ENCODE measurements at regions not wholly inside any gene's neighbourhood (a gene's known extent, or its start where the extent isn't known, plus 50 kb on each side); places are given as distances from the start of the nearest gene placed in this dataset.

DNA sequence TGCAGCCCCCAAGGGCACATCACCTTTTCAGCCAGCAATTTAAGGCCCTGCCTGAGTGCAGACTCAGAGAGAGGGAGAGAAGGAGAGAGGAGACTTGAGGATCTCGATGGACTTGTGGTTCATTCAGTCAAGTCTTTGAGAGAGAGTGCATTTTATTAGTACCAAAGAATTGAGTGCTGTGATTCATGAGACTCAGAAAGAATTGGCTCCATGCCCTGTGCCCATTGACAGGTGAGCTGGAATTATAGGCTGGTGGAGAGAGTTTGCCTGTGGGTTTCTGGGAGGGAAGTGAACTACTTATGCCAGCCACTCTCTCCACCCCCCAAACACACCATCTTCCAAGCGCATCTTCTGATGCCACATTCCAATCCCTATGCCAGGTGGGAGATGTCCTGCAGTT lies 236.8 kb downstream of the MN1 start:
- Histone ChIP-seq H3K14ac (ENCODE audit: insufficient read depth, low read length) (no peak overlapping the region), H2AK5ac (ENCODE audit: insufficient read length, low read length) (no peak overlapping the region), H4K91ac (ENCODE audit: insufficient read length, low read depth, low read length) (no peak overlapping the region), H4K5ac (ENCODE audit: insufficient read length, low read depth, low read length) (no peak overlapping the region), H2BK20ac (ENCODE audit: low read depth, low read length, poor library complexity, severe bottlenecking) (no peak overlapping the region), H3K4ac (ENCODE audit: low read depth, low read length) (no peak overlapping the region), H4K20me1 (ENCODE audit: control insufficient read depth, insufficient read depth, insufficient read length) (no peaks in the 10 kb centered on the region), H2BK15ac (ENCODE audit: low read depth, low read length) (no peak overlapping the region), H3K27ac (ENCODE audit: insufficient read length, low read depth, low read length) (no peak overlapping the region), H3K23me2 (ENCODE audit: insufficient read length, low read depth, low read length, poor library complexity, severe bottlenecking) (no peaks in the 10 kb centered on the region), H3K23ac (ENCODE audit: insufficient read length, low read depth, low read length) (no peak overlapping the region), H3K4me1 (ENCODE audit: insufficient read depth, low read length) (no peaks in the 10 kb centered on the region), H2BK5ac (ENCODE audit: insufficient read length, low read length) (no peak overlapping the region), H4K8ac (replicated peaks; ENCODE audit: insufficient read length, low read depth, low read length) (no peak overlapping the region), H3T11ph (ENCODE audit: low read length) (no peak overlapping the region), H3K79me1 (ENCODE audit: insufficient read depth, low read depth, low read length, poor library complexity, severe bottlenecking) (no peaks in the 10 kb centered on the region), H3K18ac (ENCODE audit: insufficient read length, low read depth, low read length) (no peak overlapping the region), H3K9me3 (ENCODE audit: control insufficient read depth, low read depth, low read length) (no peaks in the 10 kb centered on the region), H3K56ac (ENCODE audit: insufficient read length, low read depth, low read length) (no peak overlapping the region), H3K27me3 (ENCODE audit: insufficient read depth, low read length) (no peaks in the 10 kb centered on the region), H2AFZ (ENCODE audit: low read length) (no peak overlapping the region), H2BK12ac (ENCODE audit: insufficient read length, low read depth, low read length) (no peak overlapping the region), H2BK120ac (ENCODE audit: low read depth, low read length, poor library complexity, severe bottlenecking) (no peak overlapping the region), H3K79me2 (ENCODE audit: insufficient read depth, low read length) (no peaks in the 10 kb centered on the region), H3K9ac (ENCODE audit: extremely low read depth, insufficient read length, low read length) (no peak overlapping the region), H3K4me2 (ENCODE audit: insufficient read depth, insufficient read length, low read length) (no peak overlapping the region)
- DNase-seq = no peak
- H3K27me3 Mint-ChIP-seq (ENCODE audit: low read depth) = peaks cover 57% of the 10 kb centered on the region
- H3K9me3 Mint-ChIP-seq = peaks cover 0 to 3% of the 10 kb centered on the region in 2 experiments; a peak in 2 of 5 replicates
- TF ChIP-seq, protein P1, sequence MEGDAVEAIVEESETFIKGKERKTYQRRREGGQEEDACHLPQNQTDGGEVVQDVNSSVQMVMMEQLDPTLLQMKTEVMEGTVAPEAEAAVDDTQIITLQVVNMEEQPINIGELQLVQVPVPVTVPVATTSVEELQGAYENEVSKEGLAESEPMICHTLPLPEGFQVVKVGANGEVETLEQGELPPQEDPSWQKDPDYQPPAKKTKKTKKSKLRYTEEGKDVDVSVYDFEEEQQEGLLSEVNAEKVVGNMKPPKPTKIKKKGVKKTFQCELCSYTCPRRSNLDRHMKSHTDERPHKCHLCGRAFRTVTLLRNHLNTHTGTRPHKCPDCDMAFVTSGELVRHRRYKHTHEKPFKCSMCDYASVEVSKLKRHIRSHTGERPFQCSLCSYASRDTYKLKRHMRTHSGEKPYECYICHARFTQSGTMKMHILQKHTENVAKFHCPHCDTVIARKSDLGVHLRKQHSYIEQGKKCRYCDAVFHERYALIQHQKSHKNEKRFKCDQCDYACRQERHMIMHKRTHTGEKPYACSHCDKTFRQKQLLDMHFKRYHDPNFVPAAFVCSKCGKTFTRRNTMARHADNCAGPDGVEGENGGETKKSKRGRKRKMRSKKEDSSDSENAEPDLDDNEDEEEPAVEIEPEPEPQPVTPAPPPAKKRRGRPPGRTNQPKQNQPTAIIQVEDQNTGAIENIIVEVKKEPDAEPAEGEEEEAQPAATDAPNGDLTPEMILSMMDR (conservative IDR thresholded peaks at IDR 0.05) = no peak
- WGBS (ENCODE audit: extremely low coverage, insufficient read length, low lambda C conversion rate) = no CpG with 5 or more reads among the region's 2 CpGs
- no peak overlapping the region for H3K27ac Mint-ChIP-seq
- H3K36me3 Mint-ChIP-seq (ENCODE audit: insufficient read depth in 1 of 3, low read depth in 3 of 3) = no peaks in the 10 kb centered on the region
- no peak overlapping the region for H3K4me3 Mint-ChIP-seq
- H3K4me1 Mint-ChIP-seq = peaks cover 11 to 14% of the 10 kb centered on the region in 2 experiments
